Testis (tissue), 2 donors: ENCODE measurements at regions not wholly inside any gene's neighbourhood (a gene's known extent, or its start where the extent isn't known, plus 50 kb on each side); places are given as distances from the start of the nearest gene placed in this dataset.

ENCODE experiments used
- CTCF ChIP-seq, 3 experiments: fragments of 450-650 bp in 2 of 3; fragments of 200-600 bp in 1 of 3; sonication (generic) in 1 of 3; IDR thresholded peaks; one replicate each; pipeline ENCODE4 v1.5.1; 2016 to 2019; ENCODE audit warnings: antibody characterized with exemption in 3 of 3, mild to moderate bottlenecking in 2 of 3, moderate library complexity in 1 of 3
- POLR2A ChIP-seq: fragments of 450-650 bp; IDR thresholded peaks from one replicate; pipeline ENCODE4 v1.6.1; 2017; ENCODE audit warnings: antibody characterized with exemption, mild to moderate bottlenecking, moderate library complexity

- no peak for TF ChIP-seq CTCF (IDR thresholded peaks at IDR 0.05)
- TF ChIP-seq POLR2A, result no peak
These were observed 65.6 kb upstream of the NPAS1 start for GRCh38 chr19:46953955-46954501.
